Small intestine (tissue), 7 donors: ENCODE measurements at regions not wholly inside any gene's neighbourhood (a gene's known extent, or its start where the extent isn't known, plus 50 kb on each side); places are given as distances from the start of the nearest gene placed in this dataset.
"Not testable (repeated sequence)": the region's sequence is repeated elsewhere in the genome, so short reads cannot be mapped to it uniquely, and the experiment has no call there.

Experiments
- DNase-seq, 2 donors: peaks; one replicate each; pipeline versions ENCODE4 v3.0.0 to v3.0.0-alpha.2; 2013
- FAIRE-seq: peaks from 2 replicates; lab custom pipeline; 2012; peaks lifted over from hg19 to GRCh38; lab: Jason Lieb, UNC
- H3K27ac ChIP-seq, 3 donors: one replicate each; pipeline ENCODE4 v1.5.1; 2013; ENCODE audit warnings: low read length in 2 of 3, mild to moderate bottlenecking in 2 of 3, control low read depth in 1 of 3, inconsistent platforms in 1 of 3, low read depth in 1 of 3, moderate library complexity in 1 of 3
- H3K27me3 ChIP-seq, 3 donors: one replicate each; pipeline ENCODE4 v1.6.1; 2013; ENCODE audit warnings: low read length in 3 of 3, inconsistent platforms in 1 of 3; ENCODE audit not compliant: control insufficient read depth in 3 of 3, insufficient read depth in 3 of 3
- H3K36me3 ChIP-seq, 3 donors: one replicate each; pipeline ENCODE4 v1.6.1; 2013; ENCODE audit warnings: low read length in 3 of 3, inconsistent platforms in 1 of 3, low read depth in 1 of 3, mild to moderate bottlenecking in 1 of 3, moderate library complexity in 1 of 3; ENCODE audit not compliant: control insufficient read depth in 3 of 3, insufficient read depth in 2 of 3
- H3K4me1 ChIP-seq, 3 donors: one replicate each; pipeline ENCODE4 v1.6.1; 2013; ENCODE audit warnings: low read length in 2 of 3, inconsistent platforms in 1 of 3, low read depth in 1 of 3, mild to moderate bottlenecking in 1 of 3, moderate library complexity in 1 of 3; ENCODE audit not compliant: control insufficient read depth in 3 of 3, insufficient read depth in 2 of 3
- H3K4me3 ChIP-seq, 3 donors: one replicate each; pipeline ENCODE4 v1.5.1; 2013; ENCODE audit warnings: low read length in 3 of 3, control low read depth in 1 of 3, inconsistent platforms in 1 of 3, low read depth in 1 of 3, mild to moderate bottlenecking in 1 of 3, moderate library complexity in 1 of 3
- H3K9me3 ChIP-seq, 2 donors: one replicate each; pipeline ENCODE4 v1.6.1; 2013; ENCODE audit warnings: low read depth in 1 of 2, low read length in 1 of 2; ENCODE audit not compliant: control insufficient read depth in 2 of 2, insufficient read depth in 1 of 2
- WGBS, 3 donors: extraction: QIAGEN DNeasy Blood & Tissue Kit; methylation state at CpG; one replicate each; pipeline ENCODE4 v1.1.7; 2013; 5-methylcytosine and 5-hydroxymethylcytosine counted together
- donor health status: healthy with polysubstance abuse.
- donor health status: control.
- donor health status: control.
- donor health status: Bipolar disorder and iron deficiency.
- donor health status: healthy.

DNA sequence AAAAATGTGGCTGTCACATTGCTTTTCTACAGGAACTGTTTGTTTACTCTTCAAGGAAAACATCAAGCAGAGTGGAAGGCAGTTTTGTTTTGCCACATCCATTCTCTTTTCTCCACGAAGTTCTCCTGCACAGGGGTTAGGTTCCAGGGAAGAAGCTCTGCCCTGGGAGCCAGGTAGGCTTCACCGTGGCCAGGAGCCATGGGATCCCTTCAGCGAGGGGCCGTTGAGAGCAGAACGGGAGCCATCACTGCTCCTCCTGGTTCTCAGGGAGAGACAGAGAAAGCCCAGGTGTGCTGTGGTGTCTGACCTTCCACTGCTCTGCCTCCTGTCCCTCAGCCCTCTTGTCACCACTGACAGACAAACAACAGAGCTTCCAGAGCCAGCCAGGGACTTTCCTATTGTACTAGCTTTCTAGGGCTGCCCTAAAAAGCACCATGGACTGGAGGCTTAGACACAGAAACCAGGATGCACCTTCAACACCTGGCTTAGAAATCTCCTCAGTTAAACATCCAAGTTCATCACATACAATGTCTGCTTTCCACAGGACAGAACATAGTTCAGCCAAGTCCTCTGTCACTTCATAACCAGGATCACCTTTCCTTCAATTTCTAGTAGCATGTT, 75.6 kb upstream of the SLC22A23 start:
- DNase-seq, result no peak
- Histone ChIP-seq H3K36me3 (no peaks in the 10 kb centered on the region), H3K27me3 (no peaks in the 10 kb centered on the region), H3K4me3 (no peak overlapping the region), H3K4me1 (peaks cover 5 to 32% (median 6%) of the 10 kb centered on the region in 3 donors), H3K9me3 (no peaks in the 10 kb centered on the region), H3K27ac (no peak overlapping the region)
- 79 to 86% (median 83%) methylated on average over 5 of the region's 5 CpGs for WGBS, 3 donors
- no peak for FAIRE-seq

- H3K9me3 ChIP-seq, result no peaks in the 10 kb centered on the region
- H3K36me3 ChIP-seq, result no peaks in the 10 kb centered on the region
- H3K4me1 ChIP-seq, result peaks cover 4 to 23% (median 6%) of the 10 kb centered on the region in 3 donors
- no peaks in the 10 kb centered on the region for H3K27me3 ChIP-seq
- no peak for FAIRE-seq
- H3K27ac ChIP-seq, result no peak overlapping the region
- no peak for DNase-seq
- WGBS, 3 donors, result 83 to 92% (median 84%) methylated on average over 7 of the region's 7 CpGs
- no peak overlapping the region for H3K4me3 ChIP-seq
Measured at GRCh38 chr6:3531481-3531880, 74.6 kb upstream of the SLC22A23 start.

GRCh38 chr6:3530515-3530914, 73.7 kb upstream of the SLC22A23 start:
- DNase-seq (no peak), FAIRE-seq (no peak)
- Histone ChIP-seq H3K27me3 (no peaks in the 10 kb centered on the region), H3K9me3 (no peaks in the 10 kb centered on the region), H3K27ac (no peak overlapping the region), H3K36me3 (no peaks in the 10 kb centered on the region), H3K4me3 (no peak overlapping the region), H3K4me1 (peaks cover 2 to 16% (median 4%) of the 10 kb centered on the region in 3 donors)
- WGBS, 3 donors, result 89 to 93% (median 92%) methylated on average over 10 of the region's 10 CpGs

- no peaks in the 10 kb centered on the region for H3K9me3 ChIP-seq
- H3K27me3 ChIP-seq, result no peaks in the 10 kb centered on the region
- 63 to 80% (median 66%) methylated on average over 3 of the region's 3 CpGs for whole genome bisulfite sequencing, 3 donors
- no peaks in the 10 kb centered on the region for H3K36me3 ChIP-seq
- H3K27ac ChIP-seq, result no peak overlapping the region
- no peak overlapping the region for H3K4me3 ChIP-seq
- no peak for FAIRE-seq
- H3K4me1 ChIP-seq, result peaks cover 0 to 8% (median 0%) of the 10 kb centered on the region in 3 donors
- no peak for DNase-seq
Measured at GRCh38 chr6:3529721-3530120, 72.9 kb upstream of the SLC22A23 start.

- FAIRE-seq, result no peak
- Histone ChIP-seq H3K27ac (no peak overlapping the region), H3K4me1 (peaks cover 0 to 5% (median 0%) of the 10 kb centered on the region in 3 donors), H3K27me3 (no peaks in the 10 kb centered on the region), H3K9me3 (no peaks in the 10 kb centered on the region), H3K36me3 (no peaks in the 10 kb centered on the region), H3K4me3 (no peak overlapping the region)
- WGBS, 3 donors, result 90 to 93% (median 91%) methylated on average over 7 of the region's 7 CpGs
- DNase-seq, result no peak
Measured at GRCh38 chr6:3529232-3529631, 72.4 kb upstream of the SLC22A23 start.

- H3K9me3 ChIP-seq, H3K27ac ChIP-seq, FAIRE-seq, H3K27me3 ChIP-seq, H3K4me3 ChIP-seq, DNase-seq, H3K4me1 ChIP-seq, H3K36me3 ChIP-seq: not testable (repeated sequence)
- WGBS, 3 donors, result 63 to 80% (median 76%) methylated on average over 7 of the region's 7 CpGs
Measured at GRCh38 chr6:3528081-3528671, 71.3 kb upstream of the SLC22A23 start.

GRCh38 chr6:3527651-3527977, 70.8 kb upstream of the SLC22A23 start:
- 52 to 72% (median 66%) methylated on average over 4 of the region's 4 CpGs for WGBS, 3 donors
- no peak for FAIRE-seq
- no peaks in the 10 kb centered on the region for H3K36me3 ChIP-seq

GRCh38 chr6:3526962-3527650, 70.3 kb upstream of the SLC22A23 start:
- no peak overlapping the region for H3K4me3 ChIP-seq
- DNase-seq (no peak), FAIRE-seq (no peak)
- 68 to 72% (median 72%) methylated on average over 12 of the region's 12 CpGs for WGBS, 3 donors
- no peaks in the 10 kb centered on the region for H3K9me3 ChIP-seq
- H3K4me1 ChIP-seq, result peaks cover 0 to 7% (median 0%) of the 10 kb centered on the region in 3 donors
- H3K27ac ChIP-seq, result no peak overlapping the region
- H3K27me3 ChIP-seq, result no peaks in the 10 kb centered on the region
- H3K36me3 ChIP-seq, result no peaks in the 10 kb centered on the region

More at GRCh38 chr6:3527651-3527977, 70.8 kb upstream of the SLC22A23 start:
- DNase-seq, result no peak
- Histone ChIP-seq H3K27ac (no peak overlapping the region), H3K9me3 (no peaks in the 10 kb centered on the region), H3K4me3 (no peak overlapping the region), H3K27me3 (no peaks in the 10 kb centered on the region), H3K4me1 (peaks cover 0 to 6% (median 0%) of the 10 kb centered on the region in 3 donors)
